Right ventricle myocardium inferior (tissue), 1 donor: ENCODE measurements at regions not wholly inside any gene's neighbourhood (a gene's known extent, or its start where the extent isn't known, plus 50 kb on each side); places are given as distances from the start of the nearest gene placed in this dataset.
"Not testable (repeated sequence)": the region's sequence is repeated elsewhere in the genome, so short reads cannot be mapped to it uniquely, and the experiment has no call there.

ENCODE experiments used
- ATAC-seq: fragments of 200-7000 bp; cut with Tn5 transposase; one replicate; pipeline ENCODE4 v1.9.1; 2020; ENCODE audit warnings: mild to moderate bottlenecking, moderate library complexity
- DNase-seq: peaks from one replicate; pipeline ENCODE4 v3.0.0; 2021; ENCODE audit errors: missing footprints
- intact Hi-C: fragments of 100-400 bp; cut with DNase I; formaldehyde crosslinking; loops from one replicate; pipeline ENCODE4 v1.11.0; 2022
- donor health status: DM: no; HTN: yes; CAD: no; lungs with severe emphysema.

GRCh38 chr4:167885872-167886271 lies 206.5 kb upstream of the ANXA10 start:
- ATAC-seq, result no peak
- DNase-seq, result no peak
- intact Hi-C loops, result no loop called here

GRCh38 chr4:167887726-167888125 lies 204.6 kb upstream of the ANXA10 start:
- no peak for ATAC-seq

GRCh38 chr4:167890226-167890625 lies 202.1 kb upstream of the ANXA10 start:
- intact Hi-C loops, result no loop called here
- ATAC-seq (no peak), DNase-seq (no peak)

More at GRCh38 chr4:167887726-167888125, 204.6 kb upstream of the ANXA10 start:
- DNase-seq, result peak; percentile 50
- intact Hi-C loops, result no loop called here

GRCh38 chr4:167893531-167893930 lies 198.8 kb upstream of the ANXA10 start:
- DNase-seq (no peak), ATAC-seq (no peak)
- intact Hi-C loops, result no loop called here

- DNase-seq, intact Hi-C loops, ATAC-seq: not testable (repeated sequence)
Measured at GRCh38 chr4:167896260-167896659, 196.1 kb upstream of the ANXA10 start.

GRCh38 chr4:167897116-167897515 lies 195.2 kb upstream of the ANXA10 start:
- no peak for ATAC-seq
- no peak for DNase-seq

GRCh38 chr4:167903291-167903721 lies 189.0 kb upstream of the ANXA10 start:
- ATAC-seq (no peak), DNase-seq (no peak)
- intact Hi-C loops, result no loop called here

More at GRCh38 chr4:167897116-167897515, 195.2 kb upstream of the ANXA10 start:
- intact Hi-C loops, result no loop called here

- intact Hi-C loops, result no loop called here
- no peak for ATAC-seq
- no peak for DNase-seq
Measured at GRCh38 chr4:167906851-167907250, 185.5 kb upstream of the ANXA10 start.

GRCh38 chr4:167908816-167909215 lies 183.5 kb upstream of the ANXA10 start:
- ATAC-seq, result no peak
- DNase-seq, result no peak
- intact Hi-C loops, result no loop called here

- ATAC-seq, DNase-seq, intact Hi-C loops: not testable (repeated sequence)
Measured at GRCh38 chr4:167912535-167912934, 179.8 kb upstream of the ANXA10 start.

- no peak for ATAC-seq
Measured at GRCh38 chr4:167918077-167918476, 174.3 kb upstream of the ANXA10 start.

GRCh38 chr4:167930166-167930565 lies 162.2 kb upstream of the ANXA10 start:
- intact Hi-C loops, result no loop called here
- ATAC-seq, result no peak

More at GRCh38 chr4:167918077-167918476, 174.3 kb upstream of the ANXA10 start:
- intact Hi-C loops, result no loop called here
- DNase-seq, result no peak

GRCh38 chr4:167934216-167934615 lies 158.1 kb upstream of the ANXA10 start:
- intact Hi-C loops, result no loop called here

More at GRCh38 chr4:167930166-167930565, 162.2 kb upstream of the ANXA10 start:
- no peak for DNase-seq

GRCh38 chr4:167939863-167940616 lies 152.3 kb upstream of the ANXA10 start:
- no peak for DNase-seq
- intact Hi-C loops, result no loop called here
- ATAC-seq, result peak; percentile 42

More at GRCh38 chr4:167934216-167934615, 158.1 kb upstream of the ANXA10 start:
- DNase-seq (no peak), ATAC-seq (no peak)

GRCh38 chr4:167943872-167944505 lies 148.3 kb upstream of the ANXA10 start:
- intact Hi-C loops, result no loop called here
- DNase-seq (no peak), ATAC-seq (no peak)

- DNase-seq (no peak), ATAC-seq (no peak)
- intact Hi-C loops, result no loop called here
Measured at GRCh38 chr4:167944721-167945120, 147.6 kb upstream of the ANXA10 start.

- ATAC-seq (no peak), DNase-seq (no peak)
- intact Hi-C loops, result no loop called here
Measured at GRCh38 chr4:167955006-167955405, 137.3 kb upstream of the ANXA10 start.

GRCh38 chr4:167956676-167957075 lies 135.7 kb upstream of the ANXA10 start:
- no peak for ATAC-seq
- DNase-seq, result no peak
- intact Hi-C loops, result no loop called here

- intact Hi-C loops, result no loop called here
- DNase-seq, result no peak
- ATAC-seq, result no peak
Measured at GRCh38 chr4:167964766-167965373, 127.5 kb upstream of the ANXA10 start.

- DNase-seq (no peak), ATAC-seq (no peak)
- intact Hi-C loops, result no loop called here
Measured at GRCh38 chr4:167966143-167966542, 126.2 kb upstream of the ANXA10 start.
